NT2/D1 (cell line): ENCODE measurements at regions not wholly inside any gene's neighbourhood (a gene's known extent, or its start where the extent isn't known, plus 50 kb on each side); places are given as distances from the start of the nearest gene placed in this dataset.

Experiments used
- SUZ12 ChIP-seq: IDR thresholded peaks from 2 replicates; pipeline ENCODE4 v1.6.1; 2011; ENCODE audit not compliant: insufficient read length, insufficient read depth; ENCODE audit errors: extremely low read depth
- ZNF274 ChIP-seq: IDR thresholded peaks from 2 replicates; pipeline ENCODE4 v1.6.1; 2011; ENCODE audit warnings: mild to moderate bottlenecking, low read depth, low read length

DNA sequence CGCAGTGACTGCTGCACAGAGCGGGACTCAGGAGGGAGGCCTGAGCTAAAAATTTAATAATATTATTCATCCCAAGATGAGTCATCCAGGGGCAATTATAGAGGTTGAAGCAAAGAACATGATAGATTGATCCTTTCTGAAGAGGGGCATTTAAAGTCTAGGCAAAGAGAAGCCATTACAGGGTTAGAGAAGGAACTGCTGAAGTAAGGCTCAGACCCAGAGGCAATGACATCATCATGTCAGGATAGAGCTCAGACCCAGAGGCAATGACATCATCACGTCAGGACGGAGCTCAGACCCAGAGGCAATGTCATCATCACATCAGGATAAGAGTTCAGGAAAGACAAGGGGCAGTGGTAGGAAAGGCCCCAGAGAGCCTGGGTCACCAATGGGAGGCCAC is 184.0 kb downstream of the TMEM18 start:
- no peak for TF ChIP-seq SUZ12
- no peak for TF ChIP-seq ZNF274
